ENCODE measurements at regions not wholly inside any gene's neighbourhood (a gene's known extent, or its start where the extent isn't known, plus 50 kb on each side); places are given as distances from the start of the nearest gene placed in this dataset.
"Not testable (repeated sequence)": the region's sequence is repeated elsewhere in the genome, so short reads cannot be mapped to it uniquely, and the experiment has no call there.

- TF ChIP-seq RAD21 (conservative IDR thresholded peaks at IDR 0.05 in 1 of 2, IDR thresholded peaks at IDR 0.05 in 1 of 2); CTCF (IDR thresholded peaks at IDR 0.05); MAZ (IDR thresholded peaks at IDR 0.05; ENCODE audit: borderline replicate concordance, low read depth, low read length): not testable (repeated sequence)
These were observed 205.6 kb downstream of the LNPK start for GRCh38 chr2:175796422-175796821.
